MV-4-11 (cell line): ENCODE measurements at regions not wholly inside any gene's neighbourhood (a gene's known extent, or its start where the extent isn't known, plus 50 kb on each side); places are given as distances from the start of the nearest gene placed in this dataset.
A peak's percentile ranks its signal among the peaks of the same experiment; 100 is the strongest.

ENCODE experiments used
- DNase-seq: peaks from one replicate; lab custom pipeline; 2025; lab: John Stamatoyannopoulos, UW

DNA sequence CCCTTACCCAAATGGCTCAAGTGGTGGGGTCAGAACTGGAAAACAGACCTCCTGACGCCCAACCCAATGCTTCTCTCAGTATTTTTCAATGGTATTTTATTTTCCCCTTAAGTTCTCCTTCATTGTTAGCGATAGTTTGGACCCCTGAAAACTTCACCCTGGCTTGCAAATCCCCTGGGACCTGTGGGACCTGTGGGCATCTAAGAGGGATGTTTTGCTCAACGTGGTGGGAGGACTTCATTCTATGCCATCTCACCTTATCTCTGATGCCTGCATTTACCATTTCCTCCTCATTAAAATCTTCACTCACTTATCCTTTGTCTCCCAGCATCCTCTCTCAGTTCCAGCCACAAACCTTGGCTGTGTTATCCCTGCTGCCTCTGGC is 59.4 kb upstream of the GZMB start:
- no peak for DNase-seq

GRCh38 chr14:24692382-24693352 is 58.7 kb upstream of the GZMB start:
- DNase-seq: no peak

- DNase-seq: no peak
Measured at GRCh38 chr14:24690492-24690891, 56.5 kb upstream of the GZMB start.

DNA sequence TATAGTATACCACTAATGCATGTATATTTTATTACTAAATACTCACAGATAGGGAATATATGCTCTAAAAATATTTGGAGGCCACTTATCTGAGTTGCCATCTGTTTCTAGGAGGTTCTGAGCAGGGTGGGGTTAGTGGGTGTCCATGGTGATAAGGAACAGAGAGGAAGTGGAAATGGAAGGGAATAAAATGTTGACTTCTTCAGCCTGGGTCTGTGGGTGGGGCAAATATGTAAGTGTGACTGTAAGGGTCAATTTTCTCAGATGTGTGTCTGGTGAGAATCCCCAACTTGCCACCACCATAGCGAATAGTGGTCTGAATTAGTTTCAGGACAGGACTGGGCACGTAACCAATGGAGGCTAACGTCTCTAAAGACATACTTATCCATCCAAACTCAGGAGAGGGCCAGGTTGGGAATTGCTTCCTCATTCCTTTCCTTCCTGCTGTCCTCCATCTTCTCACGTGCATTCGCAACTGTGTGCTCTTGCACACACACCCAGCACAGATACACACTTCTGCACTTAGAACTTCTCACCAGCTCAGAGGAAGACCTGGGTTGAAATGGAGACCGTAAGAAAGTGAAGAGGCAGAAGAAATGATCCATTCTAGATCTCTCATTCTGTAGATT is 54.2 kb upstream of the GZMB start:
- peak; percentile 74 for DNase-seq
